ENCODE measurements at regions not wholly inside any gene's neighbourhood (a gene's known extent, or its start where the extent isn't known, plus 50 kb on each side); places are given as distances from the start of the nearest gene placed in this dataset.

DNA sequence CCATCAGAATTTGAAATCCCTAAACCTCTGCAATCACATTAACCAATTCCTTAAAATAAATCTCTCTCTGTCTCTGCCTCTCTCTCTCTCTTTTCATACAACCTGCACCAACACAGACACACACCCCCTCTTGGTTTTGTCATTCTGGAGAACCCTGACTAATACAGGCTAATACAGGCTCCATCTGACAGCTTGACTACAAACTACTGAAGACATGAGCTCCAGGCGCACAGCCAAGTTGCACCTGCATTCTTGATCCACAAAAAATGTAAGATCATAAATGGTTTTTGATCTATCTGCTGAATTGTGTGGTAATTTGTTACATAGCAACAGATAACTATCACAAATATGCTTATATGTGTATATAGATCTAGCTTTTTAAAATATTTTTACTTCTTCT is 2414.2 kb downstream of the PCDH7 start:
- no peaks in the 10 kb centered on the region for H3K9me2 ChIP-seq (replicated peaks; ENCODE audit: insufficient read depth)
- 84% methylated on average over 1 of the region's 1 CpG for WGBS (ENCODE audit: low lambda C conversion rate, missing lambda C conversion rate)
- no peaks in the 10 kb centered on the region for H4K20me1 ChIP-seq (ENCODE audit: insufficient read depth, poor library complexity, severe bottlenecking)
- no peaks in the 10 kb centered on the region for H3K36me3 ChIP-seq (replicated peaks; ENCODE audit: insufficient read depth, low read depth)
- no peak overlapping the region for H3K4me2 ChIP-seq
- TF ChIP-seq EZH2 (IDR thresholded peaks at IDR 0.05; ENCODE audit: borderline replicate concordance) (no peak), EZH2phosphoT487 (IDR thresholded peaks at IDR 0.05; ENCODE audit: low read depth, severe bottlenecking, unreplicated experiment) (no peak), CTCF (IDR thresholded peaks at IDR 0.05; ENCODE audit: poor library complexity) (no peak)
- H3K4me1 ChIP-seq (ENCODE audit: insufficient read depth) = no peaks in the 10 kb centered on the region
- no peak overlapping the region for H2AFZ ChIP-seq
- no peak overlapping the region for H3K27ac ChIP-seq
- DNase-seq (ENCODE audit: low spot score) = no peak
- H3K79me2 ChIP-seq = no peaks in the 10 kb centered on the region
- no peaks in the 10 kb centered on the region for H3K9me3 ChIP-seq (ENCODE audit: low read depth)
- H3K27me3 ChIP-seq = no peaks in the 10 kb centered on the region
- H3K4me3 ChIP-seq = no peak overlapping the region

GRCh38 chr4:33149658-33150524 is 2429.7 kb downstream of the PCDH7 start:
- H3K4me1 ChIP-seq (ENCODE audit: insufficient read depth) = no peaks in the 10 kb centered on the region
- no peaks in the 10 kb centered on the region for H4K20me1 ChIP-seq (ENCODE audit: insufficient read depth, poor library complexity, severe bottlenecking)
- WGBS (ENCODE audit: low lambda C conversion rate, missing lambda C conversion rate) = 72% methylated on average over 5 of the region's 5 CpGs
- no peaks in the 10 kb centered on the region for H3K79me2 ChIP-seq
- no peak overlapping the region for H3K27ac ChIP-seq
- H2AFZ ChIP-seq = no peak overlapping the region
- no peak for DNase-seq (ENCODE audit: low spot score)
- no peaks in the 10 kb centered on the region for H3K27me3 ChIP-seq
- TF ChIP-seq EZH2phosphoT487 (IDR thresholded peaks at IDR 0.05; ENCODE audit: low read depth, severe bottlenecking, unreplicated experiment) (no peak), CTCF (IDR thresholded peaks at IDR 0.05; ENCODE audit: poor library complexity) (no peak), EZH2 (IDR thresholded peaks at IDR 0.05; ENCODE audit: borderline replicate concordance) (no peak)
- no peak overlapping the region for H3K4me2 ChIP-seq
- no peak overlapping the region for H3K4me3 ChIP-seq
- H3K36me3 ChIP-seq (replicated peaks; ENCODE audit: insufficient read depth, low read depth) = no peaks in the 10 kb centered on the region
- H3K9me3 ChIP-seq (ENCODE audit: low read depth) = no peaks in the 10 kb centered on the region
- H3K9me2 ChIP-seq (replicated peaks; ENCODE audit: insufficient read depth) = no peaks in the 10 kb centered on the region

DNA sequence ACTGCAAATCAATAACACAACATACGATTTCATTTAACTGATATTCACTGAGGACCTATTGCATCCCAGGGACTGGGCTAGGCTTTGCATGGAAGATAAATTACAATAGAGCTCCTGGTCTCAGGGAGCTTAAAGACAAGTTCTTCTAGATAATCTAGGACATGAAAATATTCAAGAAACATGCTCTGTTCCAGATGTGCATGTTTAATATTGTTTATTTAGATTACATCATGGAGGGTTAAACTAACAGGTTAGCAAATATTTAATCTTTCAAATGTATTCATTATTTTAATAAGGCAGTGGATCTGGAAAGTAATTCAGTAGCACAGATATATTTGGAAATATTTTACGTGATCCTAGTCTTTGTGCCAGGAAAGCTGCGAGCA is 2430.3 kb downstream of the PCDH7 start:
- WGBS (ENCODE audit: low lambda C conversion rate, missing lambda C conversion rate) = 88% methylated on average over 3 of the region's 3 CpGs
- no peaks in the 10 kb centered on the region for H3K4me1 ChIP-seq (ENCODE audit: insufficient read depth)
- no peaks in the 10 kb centered on the region for H3K36me3 ChIP-seq (replicated peaks; ENCODE audit: insufficient read depth, low read depth)
- H3K9me2 ChIP-seq (replicated peaks; ENCODE audit: insufficient read depth) = no peaks in the 10 kb centered on the region
- H3K4me3 ChIP-seq = no peak overlapping the region
- no peak for DNase-seq (ENCODE audit: low spot score)
- no peaks in the 10 kb centered on the region for H3K79me2 ChIP-seq
- no peak overlapping the region for H2AFZ ChIP-seq
- H4K20me1 ChIP-seq (ENCODE audit: insufficient read depth, poor library complexity, severe bottlenecking) = no peaks in the 10 kb centered on the region
- no peaks in the 10 kb centered on the region for H3K27me3 ChIP-seq
- H3K9me3 ChIP-seq (ENCODE audit: low read depth) = no peaks in the 10 kb centered on the region
- H3K4me2 ChIP-seq = no peak overlapping the region
- H3K27ac ChIP-seq = no peak overlapping the region
- TF ChIP-seq CTCF (IDR thresholded peaks at IDR 0.05; ENCODE audit: poor library complexity) = no peak
